ENCODE measurements at regions not wholly inside any gene's neighbourhood (a gene's known extent, or its start where the extent isn't known, plus 50 kb on each side); places are given as distances from the start of the nearest gene placed in this dataset.
"Not testable (repeated sequence)": the region's sequence is repeated elsewhere in the genome, so short reads cannot be mapped to it uniquely, and the experiment has no call there.

- WGBS, 2 donors (ENCODE audit: extremely low coverage in 2 of 2, insufficient read length in 2 of 2, insufficient replicate concordance in 1 of 2): no CpG with 5 or more reads among the region's 1 CpG
- no peak overlapping the region for H4K91ac ChIP-seq (ENCODE audit: low read depth, low read length, poor library complexity)
- no peak for DNase-seq (ENCODE audit: low spot score)
- H3K4me1 ChIP-seq (ENCODE audit: control insufficient read depth in 2 of 2, insufficient read depth in 1 of 2, low read depth in 1 of 2, low read length in 2 of 2): peaks cover 0 to 4% of the 10 kb centered on the region in 2 donors
- H2BK15ac ChIP-seq (ENCODE audit: low read length): no peak overlapping the region
- H3K27ac ChIP-seq (replicated peaks; ENCODE audit: low read length): no peak overlapping the region
- no peak overlapping the region for H2AFZ ChIP-seq (ENCODE audit: low read length)
- no peak overlapping the region for H2BK5ac ChIP-seq (ENCODE audit: low read length)
- H3K9ac ChIP-seq (ENCODE audit: low read depth, low read length, poor library complexity): no peak overlapping the region
- no peak overlapping the region for H3K14ac ChIP-seq (ENCODE audit: low read length)
- H3K4me3 ChIP-seq (ENCODE audit: low read length in 2 of 2): no peak overlapping the region
- no peak overlapping the region for H2BK120ac ChIP-seq (ENCODE audit: low read depth, low read length)
- H3K4ac ChIP-seq (ENCODE audit: low read length): no peak overlapping the region
- H4K8ac ChIP-seq (ENCODE audit: low read depth, low read length): no peak overlapping the region
- H3K27me3 ChIP-seq (ENCODE audit: control insufficient read depth in 3 of 3, insufficient read depth in 3 of 3, low read depth in 1 of 3, low read length in 3 of 3): peaks cover 0 to 7% (median 0%) of the 10 kb centered on the region in 3 experiments
- no peak overlapping the region for H3K23ac ChIP-seq (ENCODE audit: low read depth, low read length, poor library complexity)
- H2BK12ac ChIP-seq (ENCODE audit: low read length): no peak overlapping the region
- H3K79me1 ChIP-seq (ENCODE audit: low read depth, low read length): no peaks in the 10 kb centered on the region
- no peak overlapping the region for H3K18ac ChIP-seq (ENCODE audit: low read length)
- H3K36me3 ChIP-seq (replicated peaks in 1 of 2; ENCODE audit: control insufficient read depth in 2 of 2, insufficient read depth in 2 of 2, low read length in 2 of 2): no peaks in the 10 kb centered on the region
- no peak overlapping the region for H2AK5ac ChIP-seq (ENCODE audit: low read depth, low read length)
- H3K9me3 ChIP-seq (replicated peaks in 1 of 2; ENCODE audit: control insufficient read depth in 2 of 2, insufficient read depth in 1 of 2, low read depth in 1 of 2, low read length in 2 of 2): no peaks in the 10 kb centered on the region
- no peak overlapping the region for H3K4me2 ChIP-seq (ENCODE audit: insufficient read depth, low read length, poor library complexity, severe bottlenecking)
Measured at GRCh38 chr18:57942493-57942892, 101.5 kb upstream of the NEDD4L start.

DNA sequence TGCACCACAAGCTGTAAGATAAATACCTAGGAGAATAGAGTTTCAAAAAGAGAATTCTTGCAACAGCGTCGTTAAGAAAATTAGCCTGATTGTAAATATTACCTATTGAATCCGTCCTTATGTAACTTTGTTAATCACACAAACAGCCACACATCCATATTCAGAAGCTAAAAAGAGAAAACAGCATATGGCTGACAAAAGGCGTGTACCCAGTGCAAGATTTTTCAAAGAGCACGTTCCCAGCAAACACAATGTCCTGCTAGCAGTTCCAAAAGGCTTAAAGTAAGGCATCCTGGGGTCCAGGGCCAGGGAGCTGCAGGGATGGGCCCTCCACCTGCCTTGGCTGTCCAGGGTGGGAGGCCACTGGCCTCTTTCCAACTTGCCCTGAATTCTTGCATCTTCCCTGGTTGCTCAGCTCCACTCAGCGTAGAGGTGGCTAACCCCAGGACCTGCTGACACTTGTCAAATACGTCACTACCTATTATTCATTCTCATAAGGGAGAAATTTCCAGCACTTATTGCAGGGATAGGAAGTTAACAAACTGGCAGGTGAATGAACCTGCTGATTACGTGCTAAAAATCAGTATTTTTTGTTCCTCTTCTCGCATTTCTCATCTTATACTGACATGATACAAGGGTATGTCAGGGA is 102.1 kb upstream of the NEDD4L start:
- H3K9ac ChIP-seq (ENCODE audit: low read depth, low read length, poor library complexity): no peak overlapping the region
- no peak overlapping the region for H2BK15ac ChIP-seq (ENCODE audit: low read length)
- H2AFZ ChIP-seq (ENCODE audit: low read length): no peak overlapping the region
- no peaks in the 10 kb centered on the region for H3K9me3 ChIP-seq (replicated peaks in 1 of 2; ENCODE audit: control insufficient read depth in 2 of 2, insufficient read depth in 1 of 2, low read depth in 1 of 2, low read length in 2 of 2)
- no peak overlapping the region for H2BK120ac ChIP-seq (ENCODE audit: low read depth, low read length)
- H3K4ac ChIP-seq (ENCODE audit: low read length): no peak overlapping the region
- no peak overlapping the region for H4K91ac ChIP-seq (ENCODE audit: low read depth, low read length, poor library complexity)
- H2BK12ac ChIP-seq (ENCODE audit: low read length): no peak overlapping the region
- no peak overlapping the region for H3K14ac ChIP-seq (ENCODE audit: low read length)
- H3K23ac ChIP-seq (ENCODE audit: low read depth, low read length, poor library complexity): no peak overlapping the region
- peaks cover 0 to 7% (median 0%) of the 10 kb centered on the region in 3 experiments for H3K27me3 ChIP-seq (ENCODE audit: control insufficient read depth in 3 of 3, insufficient read depth in 3 of 3, low read depth in 1 of 3, low read length in 3 of 3)
- WGBS, 2 donors (ENCODE audit: extremely low coverage in 2 of 2, insufficient read length in 2 of 2, insufficient replicate concordance in 1 of 2): no CpG with 5 or more reads among the region's 9 CpGs
- no peak overlapping the region for H2BK5ac ChIP-seq (ENCODE audit: low read length)
- no peak overlapping the region for H2AK5ac ChIP-seq (ENCODE audit: low read depth, low read length)
- H3K18ac ChIP-seq (ENCODE audit: low read length): peak overlapping the region; percentile 24
- H3K4me1 ChIP-seq (ENCODE audit: control insufficient read depth in 2 of 2, insufficient read depth in 1 of 2, low read depth in 1 of 2, low read length in 2 of 2): peaks cover 0 to 4% of the 10 kb centered on the region in 2 donors
- no peak overlapping the region for H3K4me3 ChIP-seq (ENCODE audit: low read length in 2 of 2)
- H3K79me1 ChIP-seq (ENCODE audit: low read depth, low read length): no peaks in the 10 kb centered on the region
- H3K27ac ChIP-seq (replicated peaks; ENCODE audit: low read length): no peak overlapping the region
- H3K4me2 ChIP-seq (ENCODE audit: insufficient read depth, low read length, poor library complexity, severe bottlenecking): no peak overlapping the region
- DNase-seq (ENCODE audit: low spot score): no peak
- H3K36me3 ChIP-seq (replicated peaks in 1 of 2; ENCODE audit: control insufficient read depth in 2 of 2, insufficient read depth in 2 of 2, low read length in 2 of 2): no peaks in the 10 kb centered on the region
- no peak overlapping the region for H4K8ac ChIP-seq (ENCODE audit: low read depth, low read length)

DNA sequence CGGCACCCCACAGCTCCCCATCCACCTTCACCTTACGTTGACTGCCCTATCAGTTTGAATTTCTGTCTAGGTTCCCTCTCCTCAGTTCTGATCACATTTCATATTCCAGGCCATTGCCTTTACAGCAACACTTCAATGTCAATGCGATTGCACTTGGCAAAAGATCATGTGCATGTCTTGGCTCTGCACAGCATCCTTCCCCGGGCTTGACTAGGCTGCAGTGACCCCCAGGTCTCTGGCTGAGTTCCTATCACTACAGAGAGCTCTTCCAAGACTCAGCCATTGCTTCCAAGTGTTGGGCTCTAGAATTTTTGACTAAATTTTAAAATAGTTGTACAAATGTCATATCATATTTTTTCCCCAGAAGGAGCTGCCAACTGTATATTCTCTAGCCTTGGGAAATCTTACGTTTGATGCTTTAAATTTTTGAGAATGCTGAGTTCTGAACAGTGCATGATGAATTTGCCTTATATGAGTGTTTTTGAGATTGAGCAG is 103.8 kb upstream of the NEDD4L start:
- Histone ChIP-seq H2AFZ (ENCODE audit: low read length) (no peak overlapping the region), H2BK15ac (ENCODE audit: low read length) (no peak overlapping the region), H3K18ac (ENCODE audit: low read length) (no peak overlapping the region), H3K79me1 (ENCODE audit: low read depth, low read length) (no peaks in the 10 kb centered on the region), H3K36me3 (replicated peaks in 1 of 2; ENCODE audit: control insufficient read depth in 2 of 2, insufficient read depth in 2 of 2, low read length in 2 of 2) (no peaks in the 10 kb centered on the region), H3K27me3 (ENCODE audit: control insufficient read depth in 3 of 3, insufficient read depth in 3 of 3, low read depth in 1 of 3, low read length in 3 of 3) (peaks cover 0 to 7% (median 0%) of the 10 kb centered on the region in 3 experiments), H3K9ac (ENCODE audit: low read depth, low read length, poor library complexity) (no peak overlapping the region), H2AK5ac (ENCODE audit: low read depth, low read length) (no peak overlapping the region), H3K4ac (ENCODE audit: low read length) (no peak overlapping the region), H3K27ac (replicated peaks; ENCODE audit: low read length) (no peak overlapping the region), H3K23ac (ENCODE audit: low read depth, low read length, poor library complexity) (no peak overlapping the region), H4K91ac (ENCODE audit: low read depth, low read length, poor library complexity) (no peak overlapping the region), H3K4me2 (ENCODE audit: insufficient read depth, low read length, poor library complexity, severe bottlenecking) (no peak overlapping the region), H2BK120ac (ENCODE audit: low read depth, low read length) (no peak overlapping the region), H2BK12ac (ENCODE audit: low read length) (no peak overlapping the region), H4K8ac (ENCODE audit: low read depth, low read length) (no peak overlapping the region), H3K4me1 (ENCODE audit: control insufficient read depth in 2 of 2, insufficient read depth in 1 of 2, low read depth in 1 of 2, low read length in 2 of 2) (peaks cover 0 to 4% of the 10 kb centered on the region in 2 donors), H3K14ac (ENCODE audit: low read length) (no peak overlapping the region), H3K9me3 (replicated peaks in 1 of 2; ENCODE audit: control insufficient read depth in 2 of 2, insufficient read depth in 1 of 2, low read depth in 1 of 2, low read length in 2 of 2) (no peaks in the 10 kb centered on the region), H3K4me3 (ENCODE audit: low read length in 2 of 2) (no peak overlapping the region), H2BK5ac (ENCODE audit: low read length) (no peak overlapping the region)
- no CpG with 5 or more reads among the region's 5 CpGs for WGBS, 2 donors (ENCODE audit: extremely low coverage in 2 of 2, insufficient read length in 2 of 2, insufficient replicate concordance in 1 of 2)
- DNase-seq (ENCODE audit: low spot score): no peak

DNA sequence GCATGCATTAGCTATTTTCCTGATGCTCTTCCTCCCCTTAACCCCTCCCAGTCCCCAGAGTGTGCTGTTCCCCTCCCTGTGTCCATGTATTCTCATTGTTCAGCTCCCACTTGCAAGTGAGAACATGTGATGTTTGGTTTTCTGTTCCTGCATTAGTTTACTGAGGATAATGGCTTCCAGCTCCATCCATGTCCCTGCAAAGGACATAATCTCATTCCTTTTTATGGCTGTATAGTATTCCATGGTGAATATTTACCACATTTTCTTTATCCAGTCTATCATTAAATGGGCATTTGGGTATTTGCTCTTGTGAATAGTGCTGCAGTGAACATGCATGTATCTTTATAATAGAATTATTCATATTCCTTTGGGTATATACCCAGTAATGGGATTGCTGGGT is 109.7 kb upstream of the NEDD4L start:
- not testable (repeated sequence) for H3K9ac ChIP-seq (ENCODE audit: low read depth, low read length, poor library complexity); H2AK5ac ChIP-seq (ENCODE audit: low read depth, low read length); H3K36me3 ChIP-seq (replicated peaks in 1 of 2; ENCODE audit: control insufficient read depth in 2 of 2, insufficient read depth in 2 of 2, low read length in 2 of 2); H4K91ac ChIP-seq (ENCODE audit: low read depth, low read length, poor library complexity); H2BK12ac ChIP-seq (ENCODE audit: low read length); H3K23ac ChIP-seq (ENCODE audit: low read depth, low read length, poor library complexity); H2AFZ ChIP-seq (ENCODE audit: low read length); H3K9me3 ChIP-seq (replicated peaks in 1 of 2; ENCODE audit: control insufficient read depth in 2 of 2, insufficient read depth in 1 of 2, low read depth in 1 of 2, low read length in 2 of 2); DNase-seq (ENCODE audit: low spot score); H3K4me3 ChIP-seq (ENCODE audit: low read length in 2 of 2); H3K4ac ChIP-seq (ENCODE audit: low read length); H3K4me2 ChIP-seq (ENCODE audit: insufficient read depth, low read length, poor library complexity, severe bottlenecking); H4K8ac ChIP-seq (ENCODE audit: low read depth, low read length); H2BK15ac ChIP-seq (ENCODE audit: low read length); H3K27me3 ChIP-seq (ENCODE audit: control insufficient read depth in 3 of 3, insufficient read depth in 3 of 3, low read depth in 1 of 3, low read length in 3 of 3); H3K14ac ChIP-seq (ENCODE audit: low read length); H2BK5ac ChIP-seq (ENCODE audit: low read length); H3K27ac ChIP-seq (replicated peaks; ENCODE audit: low read length); H3K18ac ChIP-seq (ENCODE audit: low read length); H3K4me1 ChIP-seq (ENCODE audit: control insufficient read depth in 2 of 2, insufficient read depth in 1 of 2, low read depth in 1 of 2, low read length in 2 of 2); H3K79me1 ChIP-seq (ENCODE audit: low read depth, low read length); H2BK120ac ChIP-seq (ENCODE audit: low read depth, low read length)
